GM19099 (cell line): ENCODE measurements at regions not wholly inside any gene's neighbourhood (a gene's known extent, or its start where the extent isn't known, plus 50 kb on each side); places are given as distances from the start of the nearest gene placed in this dataset.

Experiments
- POLR2A ChIP-seq: IDR thresholded peaks from 3 replicates; pipeline ENCODE4 v1.6.1; 2011; ENCODE audit warnings: low read depth; ENCODE audit not compliant: insufficient read length; ENCODE audit errors: extremely low read depth

GRCh38 chr2:120885321-120885720, 149.7 kb downstream of the GLI2 start:
- TF ChIP-seq POLR2A = no peak

GRCh38 chr2:120885749-120886148, 150.1 kb downstream of the GLI2 start:
- no peak for TF ChIP-seq POLR2A

- TF ChIP-seq POLR2A = no peak
Observed at GRCh38 chr2:120886534-120887319, 151.1 kb downstream of the GLI2 start.

- TF ChIP-seq POLR2A = no peak
Observed at GRCh38 chr2:120887320-120887697, 151.6 kb downstream of the GLI2 start.

- TF ChIP-seq POLR2A = no peak
Observed at GRCh38 chr2:120887741-120888231, 152.1 kb downstream of the GLI2 start.

- TF ChIP-seq POLR2A = no peak
Observed at GRCh38 chr2:120888851-120889250, 153.2 kb downstream of the GLI2 start.

- TF ChIP-seq POLR2A = no peak
Observed at GRCh38 chr2:120889936-120890335, 154.3 kb downstream of the GLI2 start.

- TF ChIP-seq POLR2A = no peak
Observed at GRCh38 chr2:120890566-120891360, 155.1 kb downstream of the GLI2 start.

GRCh38 chr2:120892271-120892966, 156.8 kb downstream of the GLI2 start:
- no peak for TF ChIP-seq POLR2A

- TF ChIP-seq POLR2A = no peak
Observed at GRCh38 chr2:120892967-120893667, 157.4 kb downstream of the GLI2 start.

GRCh38 chr2:120893811-120894584, 158.3 kb downstream of the GLI2 start:
- no peak for TF ChIP-seq POLR2A

- TF ChIP-seq POLR2A = no peak
Observed at GRCh38 chr2:120894966-120895365, 159.3 kb downstream of the GLI2 start.

GRCh38 chr2:120896126-120896525, 160.5 kb downstream of the GLI2 start:
- TF ChIP-seq POLR2A = no peak

- no peak for TF ChIP-seq POLR2A
Observed at GRCh38 chr2:120896901-120897300, 161.2 kb downstream of the GLI2 start.
